ENCODE measurements at regions not wholly inside any gene's neighbourhood (a gene's known extent, or its start where the extent isn't known, plus 50 kb on each side); places are given as distances from the start of the nearest gene placed in this dataset.

DNA sequence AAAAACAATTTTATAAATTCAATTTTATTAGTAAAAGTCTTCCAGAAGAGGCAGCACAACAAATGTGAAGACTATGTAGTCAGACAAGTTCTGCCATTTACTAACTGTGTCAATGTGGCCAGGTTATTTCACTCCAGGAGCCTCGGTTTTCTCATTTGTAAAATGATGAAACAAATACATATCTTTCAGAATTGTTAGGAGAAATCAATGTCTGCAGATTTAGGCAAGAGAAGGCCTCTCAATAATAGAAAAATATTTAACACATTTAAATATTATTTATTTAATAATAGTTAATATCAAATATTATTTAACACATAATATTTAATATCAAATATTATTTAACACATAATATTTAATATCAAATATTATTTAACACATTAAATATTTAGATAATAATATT, 75.6 kb upstream of the PTGFR start:
- intact Hi-C loops (cut with micrococcal nuclease): no loop called here
- ATAC-seq: no peak
- Mint-ChIP-seq H3K4me1 (no peaks in the 10 kb centered on the region), H3K27me3 (ENCODE audit: low read depth in 2 of 2) (no peaks in the 10 kb centered on the region), H3K36me3 (peaks cover 6% of the 10 kb centered on the region), H3K9me3 (peaks cover 13 to 16% of the 10 kb centered on the region in 2 donors), H3K27ac (no peak overlapping the region), H3K4me3 (no peak overlapping the region)
- Histone ChIP-seq H3K4me1 (ENCODE audit: control insufficient read depth, insufficient read depth, low read length) (no peaks in the 10 kb centered on the region), H3K27me3 (ENCODE audit: control insufficient read depth, insufficient read depth, low read length) (no peaks in the 10 kb centered on the region), H3K9me3 (ENCODE audit: control insufficient read depth, insufficient read depth, low read length) (peaks cover 2% of the 10 kb centered on the region), H3K27ac (ENCODE audit: low read length) (no peak overlapping the region), H3K36me3 (ENCODE audit: control insufficient read depth, insufficient read depth, low read length) (no peaks in the 10 kb centered on the region), H3K4me3 (ENCODE audit: low read length) (no peak overlapping the region)
- DNase-seq: no peak
- TF ChIP-seq, protein P1, sequence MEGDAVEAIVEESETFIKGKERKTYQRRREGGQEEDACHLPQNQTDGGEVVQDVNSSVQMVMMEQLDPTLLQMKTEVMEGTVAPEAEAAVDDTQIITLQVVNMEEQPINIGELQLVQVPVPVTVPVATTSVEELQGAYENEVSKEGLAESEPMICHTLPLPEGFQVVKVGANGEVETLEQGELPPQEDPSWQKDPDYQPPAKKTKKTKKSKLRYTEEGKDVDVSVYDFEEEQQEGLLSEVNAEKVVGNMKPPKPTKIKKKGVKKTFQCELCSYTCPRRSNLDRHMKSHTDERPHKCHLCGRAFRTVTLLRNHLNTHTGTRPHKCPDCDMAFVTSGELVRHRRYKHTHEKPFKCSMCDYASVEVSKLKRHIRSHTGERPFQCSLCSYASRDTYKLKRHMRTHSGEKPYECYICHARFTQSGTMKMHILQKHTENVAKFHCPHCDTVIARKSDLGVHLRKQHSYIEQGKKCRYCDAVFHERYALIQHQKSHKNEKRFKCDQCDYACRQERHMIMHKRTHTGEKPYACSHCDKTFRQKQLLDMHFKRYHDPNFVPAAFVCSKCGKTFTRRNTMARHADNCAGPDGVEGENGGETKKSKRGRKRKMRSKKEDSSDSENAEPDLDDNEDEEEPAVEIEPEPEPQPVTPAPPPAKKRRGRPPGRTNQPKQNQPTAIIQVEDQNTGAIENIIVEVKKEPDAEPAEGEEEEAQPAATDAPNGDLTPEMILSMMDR (IDR thresholded peaks at IDR 0.05): no peak
- WGBS (ENCODE audit: insufficient coverage): 80% methylated on average over 1 of the region's 1 CpG

DNA sequence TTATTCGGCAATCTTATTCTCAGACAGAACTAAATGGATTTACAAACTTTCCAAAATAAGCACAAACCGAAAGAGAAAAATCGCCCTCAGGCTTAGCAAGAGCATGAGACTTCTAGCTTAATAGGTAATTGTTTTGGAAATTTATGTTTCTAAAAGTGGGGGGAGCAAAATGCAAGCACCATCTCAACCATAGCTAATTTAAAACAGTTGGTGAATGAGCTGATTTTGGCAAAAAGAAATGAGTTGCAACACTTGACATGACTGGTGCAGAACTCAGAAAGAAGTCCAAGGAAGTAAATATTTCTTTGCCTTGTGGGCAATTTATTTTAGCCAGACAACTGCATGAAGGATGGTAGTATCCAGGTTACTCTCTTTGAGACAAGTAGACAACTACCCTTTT, 71.5 kb upstream of the PTGFR start:
- Histone ChIP-seq H3K4me3 (ENCODE audit: low read length) (no peak overlapping the region), H3K36me3 (ENCODE audit: control insufficient read depth, insufficient read depth, low read length) (no peaks in the 10 kb centered on the region), H3K27ac (ENCODE audit: low read length) (no peak overlapping the region), H3K4me1 (ENCODE audit: control insufficient read depth, insufficient read depth, low read length) (no peaks in the 10 kb centered on the region), H3K9me3 (ENCODE audit: control insufficient read depth, insufficient read depth, low read length) (no peaks in the 10 kb centered on the region), H3K27me3 (ENCODE audit: control insufficient read depth, insufficient read depth, low read length) (no peaks in the 10 kb centered on the region)
- no peaks in the 10 kb centered on the region for H3K4me1 Mint-ChIP-seq
- WGBS (ENCODE audit: insufficient coverage): no CpG with 5 or more reads among the region's 3 CpGs
- no peak overlapping the region for H3K4me3 Mint-ChIP-seq
- no peaks in the 10 kb centered on the region for H3K27me3 Mint-ChIP-seq (ENCODE audit: low read depth in 2 of 2)
- intact Hi-C loops (cut with micrococcal nuclease): no loop called here
- no peak for DNase-seq
- TF ChIP-seq, protein P1 (IDR thresholded peaks at IDR 0.05): no peak
- no peak for ATAC-seq
- H3K9me3 Mint-ChIP-seq: peaks cover 6 to 11% of the 10 kb centered on the region in 2 donors
- no peak overlapping the region for H3K27ac Mint-ChIP-seq
- H3K36me3 Mint-ChIP-seq: no peaks in the 10 kb centered on the region

DNA sequence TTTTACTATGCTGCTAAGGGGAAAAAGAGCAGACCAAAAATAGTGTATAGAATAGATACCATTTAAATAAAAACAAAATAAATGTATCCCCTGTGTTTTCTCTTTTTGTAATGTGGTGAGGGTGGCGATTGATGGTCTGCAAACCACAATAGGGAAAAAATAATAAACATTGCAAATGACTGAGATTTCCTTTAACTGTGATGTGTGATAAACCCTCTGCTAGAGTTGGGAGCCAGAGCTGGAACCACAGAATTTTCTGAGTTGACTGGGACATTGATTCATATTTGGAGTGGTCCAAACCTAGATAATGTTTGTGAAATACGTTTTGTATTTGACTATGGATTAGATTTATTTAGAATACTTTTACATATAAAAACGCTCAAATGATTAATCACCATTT, 70.6 kb upstream of the PTGFR start:
- no peak overlapping the region for H3K27ac Mint-ChIP-seq
- H3K36me3 Mint-ChIP-seq: no peaks in the 10 kb centered on the region
- H3K27ac ChIP-seq (ENCODE audit: low read length): no peak overlapping the region
- DNase-seq (no peak), ATAC-seq (no peak)
- H3K9me3 ChIP-seq (ENCODE audit: control insufficient read depth, insufficient read depth, low read length): no peaks in the 10 kb centered on the region
- intact Hi-C loops (cut with micrococcal nuclease): no loop called here
- no peaks in the 10 kb centered on the region for H3K36me3 ChIP-seq (ENCODE audit: control insufficient read depth, insufficient read depth, low read length)
- no peaks in the 10 kb centered on the region for H3K27me3 Mint-ChIP-seq (ENCODE audit: low read depth in 2 of 2)
- TF ChIP-seq, protein P1 (IDR thresholded peaks at IDR 0.05): no peak
- H3K4me3 ChIP-seq (ENCODE audit: low read length): no peak overlapping the region
- peaks cover 6 to 11% of the 10 kb centered on the region in 2 donors for H3K9me3 Mint-ChIP-seq
- H3K4me3 Mint-ChIP-seq: no peak overlapping the region
- H3K27me3 ChIP-seq (ENCODE audit: control insufficient read depth, insufficient read depth, low read length): no peaks in the 10 kb centered on the region
- WGBS (ENCODE audit: insufficient coverage): 89% methylated on average over 1 of the region's 3 CpGs
- no peaks in the 10 kb centered on the region for H3K4me1 ChIP-seq (ENCODE audit: control insufficient read depth, insufficient read depth, low read length)
- no peaks in the 10 kb centered on the region for H3K4me1 Mint-ChIP-seq

GRCh38 chr1:78420688-78421087, 70.1 kb upstream of the PTGFR start:
- TF ChIP-seq, protein P1 (IDR thresholded peaks at IDR 0.05): no peak
- Histone ChIP-seq H3K36me3 (ENCODE audit: control insufficient read depth, insufficient read depth, low read length) (no peaks in the 10 kb centered on the region), H3K9me3 (ENCODE audit: control insufficient read depth, insufficient read depth, low read length) (no peaks in the 10 kb centered on the region), H3K27ac (ENCODE audit: low read length) (no peak overlapping the region), H3K4me1 (ENCODE audit: control insufficient read depth, insufficient read depth, low read length) (no peaks in the 10 kb centered on the region), H3K27me3 (ENCODE audit: control insufficient read depth, insufficient read depth, low read length) (no peaks in the 10 kb centered on the region), H3K4me3 (ENCODE audit: low read length) (no peak overlapping the region)
- peaks cover 6 to 13% of the 10 kb centered on the region in 2 donors for H3K9me3 Mint-ChIP-seq
- no peaks in the 10 kb centered on the region for H3K27me3 Mint-ChIP-seq (ENCODE audit: low read depth in 2 of 2)
- intact Hi-C loops (cut with micrococcal nuclease): no loop called here
- H3K36me3 Mint-ChIP-seq: no peaks in the 10 kb centered on the region
- no peak for ATAC-seq
- no peak overlapping the region for H3K4me3 Mint-ChIP-seq
- H3K4me1 Mint-ChIP-seq: no peaks in the 10 kb centered on the region
- no peak for DNase-seq
- H3K27ac Mint-ChIP-seq: no peak overlapping the region

Data from natural killer cell (primary cell).